Embryonic facial prominence (tissue), 1 donor: ENCODE measurements at regions not wholly inside any gene's neighbourhood (a gene's known extent, or its start where the extent isn't known, plus 50 kb on each side); places are given as distances from the start of the nearest gene placed in this dataset.

Source experiments
- DNase-seq: peaks from one replicate; pipeline ENCODE4 v3.0.0-alpha.2; 2016; ENCODE audit errors: extremely low spot score

GRCh38 chr10:20726381-20726780 lies 170.7 kb downstream of the NEBL start:
- no peak for DNase-seq

- DNase-seq: no peak
These were observed 182.1 kb downstream of the NEBL start for GRCh38 chr10:20714979-20715378.

- no peak for DNase-seq
These were observed 182.6 kb downstream of the NEBL start for GRCh38 chr10:20714518-20714917.

GRCh38 chr10:20713420-20713819 lies 183.7 kb downstream of the NEBL start:
- DNase-seq: no peak

- DNase-seq: no peak
These were observed 184.3 kb downstream of the NEBL start for GRCh38 chr10:20712774-20713173.

DNA sequence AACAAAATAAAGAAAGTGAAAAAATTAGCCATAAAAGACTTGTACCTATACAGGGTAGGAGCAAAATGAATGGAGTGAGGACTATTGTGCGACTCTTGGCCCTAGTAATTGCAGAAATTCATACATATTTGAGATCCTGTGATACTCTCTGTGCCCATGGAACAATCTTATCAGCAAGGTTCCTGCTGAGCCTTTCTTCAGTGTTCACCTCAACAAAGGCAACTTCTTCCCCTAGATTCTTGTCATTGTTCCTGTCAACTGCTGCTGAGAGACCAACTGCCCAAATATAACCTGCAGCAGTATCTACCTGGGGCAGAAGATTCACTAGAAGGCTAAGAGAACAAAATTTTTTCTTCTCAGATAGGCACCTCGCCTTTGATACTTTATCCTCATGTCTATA lies 187.4 kb downstream of the NEBL start:
- no peak for DNase-seq

GRCh38 chr10:20708305-20708704 lies 188.8 kb downstream of the NEBL start:
- DNase-seq: no peak

DNA sequence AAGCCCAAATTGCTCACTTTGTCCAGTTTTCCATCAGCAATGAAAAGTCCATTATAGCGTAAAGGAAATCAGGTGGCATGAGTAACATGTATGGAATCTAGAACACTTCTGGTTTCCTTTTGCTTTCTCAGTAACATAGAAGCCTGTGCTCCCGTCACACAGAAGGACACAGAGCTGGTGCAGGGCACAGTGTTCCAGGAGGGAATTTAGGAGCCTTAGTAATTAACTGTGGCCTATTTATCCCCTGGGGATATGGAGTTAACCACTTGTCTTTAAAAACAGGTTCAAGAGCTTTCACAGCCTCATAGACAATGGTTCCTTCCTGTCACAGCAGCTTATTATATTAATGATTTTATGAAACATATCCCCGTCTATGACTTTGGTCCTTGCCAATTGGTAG lies 189.9 kb downstream of the NEBL start:
- DNase-seq: no peak

GRCh38 chr10:20698837-20699236 lies 198.3 kb downstream of the NEBL start:
- no peak for DNase-seq

- no peak for DNase-seq
These were observed 202.8 kb downstream of the NEBL start for GRCh38 chr10:20694296-20694695.

DNA sequence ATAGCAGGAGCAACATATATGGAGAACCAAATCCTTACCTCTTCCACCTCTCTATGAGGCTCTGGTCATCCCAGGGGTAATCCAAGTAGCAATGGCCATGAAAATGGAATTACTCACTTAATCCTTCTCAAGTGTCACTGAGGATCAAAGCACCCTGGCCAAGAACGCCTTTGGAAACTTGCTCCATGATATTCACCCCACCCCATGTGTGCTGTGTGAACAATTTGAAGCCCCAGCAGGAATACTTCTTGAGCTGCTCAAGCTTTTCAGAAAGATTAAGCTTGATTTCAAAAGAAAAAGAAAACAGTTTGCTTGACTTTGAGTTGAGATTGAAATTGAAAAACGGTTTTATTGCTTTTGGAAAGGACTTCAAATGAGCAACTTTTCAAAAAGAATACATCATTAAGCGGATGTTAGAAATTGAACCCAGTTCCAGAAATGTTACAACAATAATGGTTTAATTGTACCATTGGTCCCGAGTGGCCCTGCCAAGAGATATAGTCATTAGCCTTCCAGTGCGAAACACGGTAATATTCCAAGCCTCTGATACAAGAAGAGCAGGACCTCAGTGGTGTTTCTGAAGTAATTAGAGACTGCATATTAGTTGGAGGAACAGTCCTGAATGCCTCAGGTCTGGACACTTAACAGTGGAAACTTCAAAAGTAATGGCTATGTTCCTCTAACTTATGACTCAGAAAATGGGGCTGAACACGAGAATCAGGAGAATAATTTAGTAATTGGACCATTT lies 208.1 kb downstream of the NEBL start:
- no peak for DNase-seq

- no peak for DNase-seq
These were observed 211.0 kb downstream of the NEBL start for GRCh38 chr10:20686015-20686635.

- no peak for DNase-seq
These were observed 211.6 kb downstream of the NEBL start for GRCh38 chr10:20685462-20685861.

DNA sequence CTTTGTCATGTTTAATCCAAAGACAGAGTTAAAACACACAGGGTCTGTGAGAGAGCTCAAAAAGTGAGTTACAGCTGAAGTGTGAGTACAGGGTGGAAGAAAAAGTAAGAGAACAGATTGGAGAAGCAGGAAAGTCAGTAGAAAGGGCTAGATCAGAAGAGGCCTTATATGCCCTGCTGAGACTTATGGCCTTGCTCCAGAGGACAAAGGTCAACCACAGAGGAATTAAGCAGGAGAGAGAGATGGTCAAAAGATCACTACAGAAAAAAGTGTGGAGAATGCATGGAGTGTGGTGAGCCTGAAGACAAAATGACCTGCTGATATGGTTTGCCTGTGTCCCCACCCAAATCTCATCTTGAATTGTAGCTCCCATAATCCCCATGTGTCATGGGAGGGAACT lies 213.8 kb downstream of the NEBL start:
- no peak for DNase-seq

DNA sequence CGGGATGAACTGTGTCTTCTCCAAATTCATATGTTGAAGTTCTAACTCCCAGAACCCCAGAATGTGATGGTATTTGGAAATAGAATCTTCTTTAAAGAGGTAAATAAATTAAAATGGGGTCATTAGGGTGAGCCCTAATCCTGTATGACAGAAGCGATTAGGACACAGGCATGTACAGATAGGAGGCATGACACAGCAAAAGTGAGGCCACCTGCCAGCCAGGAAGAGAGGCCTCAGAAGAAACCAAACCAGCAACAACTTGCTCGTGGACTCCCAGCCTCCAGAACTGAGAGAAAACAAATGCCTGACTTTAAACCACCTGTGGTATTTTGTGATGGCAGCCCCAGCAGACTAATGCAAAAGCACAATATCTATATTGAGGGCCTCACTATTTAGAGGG lies 214.3 kb downstream of the NEBL start:
- no peak for DNase-seq

- DNase-seq: no peak
These were observed 219.8 kb downstream of the NEBL start for GRCh38 chr10:20677340-20677739.

GRCh38 chr10:20674926-20675325 lies 222.2 kb downstream of the NEBL start:
- DNase-seq: no peak

GRCh38 chr10:20673175-20673574 lies 223.9 kb downstream of the NEBL start:
- no peak for DNase-seq

DNA sequence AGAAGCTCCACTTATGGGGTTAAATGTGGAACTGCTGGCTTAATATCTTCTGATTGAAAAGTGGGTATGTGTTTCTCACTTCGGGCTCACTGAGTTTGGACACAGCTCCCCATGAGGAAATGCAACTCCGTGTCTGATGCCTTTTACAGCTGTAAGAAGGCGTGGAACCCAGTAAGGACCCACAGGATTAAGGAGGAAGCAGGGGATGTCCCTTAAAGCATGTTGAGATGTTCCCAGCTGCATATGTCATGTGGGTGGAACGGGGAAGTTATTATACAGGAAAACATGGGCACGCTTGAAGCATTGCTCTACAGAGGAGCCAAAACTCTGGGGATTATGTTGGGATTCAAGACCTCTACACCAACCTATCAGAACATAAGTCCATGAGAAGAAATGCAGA lies 224.4 kb downstream of the NEBL start:
- DNase-seq: no peak

- no peak for DNase-seq
These were observed 226.5 kb downstream of the NEBL start for GRCh38 chr10:20670579-20670978.

- no peak for DNase-seq
These were observed 228.1 kb downstream of the NEBL start for GRCh38 chr10:20668985-20669384.

- no peak for DNase-seq
These were observed 234.4 kb downstream of the NEBL start for GRCh38 chr10:20662742-20663141.

GRCh38 chr10:20659225-20659624 lies 237.9 kb downstream of the NEBL start:
- no peak for DNase-seq

GRCh38 chr10:20658158-20658557 lies 239.0 kb downstream of the NEBL start:
- DNase-seq: no peak
